Keratinocyte (primary cell): ENCODE measurements at regions not wholly inside any gene's neighbourhood (a gene's known extent, or its start where the extent isn't known, plus 50 kb on each side); places are given as distances from the start of the nearest gene placed in this dataset.

ENCODE experiments used
- DNase-seq: peaks from one replicate; pipeline ENCODE4 v3.0.0-alpha.2; 2011; ENCODE audit warnings: low read depth, missing footprints, low spot score
- FAIRE-seq: peaks from 2 replicates; lab custom pipeline; 2011; peaks lifted over from hg19 to GRCh38; lab: Jason Lieb, UNC
- H2AFZ ChIP-seq: 2 replicates; pipeline ENCODE4 v1.6.0; 2012; ENCODE audit warnings: low read length, control low read depth, inconsistent platforms; ENCODE audit not compliant: control insufficient read depth
- H3K27ac ChIP-seq: 2 replicates; pipeline ENCODE4 v1.5.1; 2011; ENCODE audit warnings: low read length; ENCODE audit not compliant: control insufficient read depth, insufficient read depth
- H3K27me3 ChIP-seq: 3 replicates; pipeline ENCODE4 v1.6.0; 2011; ENCODE audit warnings: low read length; ENCODE audit not compliant: control insufficient read depth, insufficient read depth; ENCODE audit errors: extremely low read depth
- H3K36me3 ChIP-seq, 2 experiments: 2 replicates in 1 of 2; 3 replicates in 1 of 2; pipeline ENCODE4 v1.5.1; 2011; ENCODE audit warnings: low read length in 2 of 2, mild to moderate bottlenecking in 1 of 2; ENCODE audit not compliant: control insufficient read depth in 2 of 2, insufficient read depth in 2 of 2; ENCODE audit errors: extremely low read depth in 1 of 2
- H3K4me1 ChIP-seq: 3 replicates; pipeline ENCODE4 v1.5.1; 2011; ENCODE audit warnings: low read length; ENCODE audit not compliant: control insufficient read depth, insufficient read depth; ENCODE audit errors: extremely low read depth
- H3K4me2 ChIP-seq: 3 replicates; pipeline ENCODE4 v1.6.0; 2011; ENCODE audit warnings: low read depth, low read length; ENCODE audit not compliant: control insufficient read depth, insufficient read depth; ENCODE audit errors: extremely low read depth
- H3K4me3 ChIP-seq, 3 experiments: fragments of 200-600 bp in 1 of 3; sonication (generic) in 1 of 3; 2 replicates in 2 of 3; 3 replicates in 1 of 3; pipeline ENCODE4 v1.5.1; 2011 to 2016; ENCODE audit warnings: low read length in 3 of 3, mild to moderate bottlenecking in 3 of 3, control low read depth in 2 of 3, inconsistent platforms in 1 of 3, low read depth in 1 of 3, mixed read lengths in 1 of 3, mixed run types in 1 of 3, moderate library complexity in 1 of 3; ENCODE audit not compliant: control insufficient read depth in 2 of 3, insufficient read depth in 2 of 3; ENCODE audit errors: extremely low read depth in 1 of 3
- H3K79me2 ChIP-seq: 2 replicates; pipeline ENCODE4 v1.6.0; 2012; ENCODE audit warnings: low read length; ENCODE audit not compliant: control insufficient read depth, insufficient read depth
- H3K9ac ChIP-seq: 3 replicates; pipeline ENCODE4 v1.6.0; 2011; ENCODE audit warnings: low read length; ENCODE audit not compliant: control insufficient read depth, insufficient read depth; ENCODE audit errors: extremely low read depth
- H3K9me1 ChIP-seq: 3 replicates; pipeline ENCODE4 v1.6.0; 2011; ENCODE audit warnings: low read length; ENCODE audit not compliant: control insufficient read depth, insufficient read depth; ENCODE audit errors: extremely low read depth
- H3K9me3 ChIP-seq: 2 replicates; pipeline ENCODE4 v1.5.1; 2012; ENCODE audit warnings: low read depth, low read length; ENCODE audit not compliant: control insufficient read depth
- H4K20me1 ChIP-seq: 3 replicates; pipeline ENCODE4 v1.6.0; 2011; ENCODE audit warnings: low read length; ENCODE audit not compliant: control insufficient read depth, insufficient read depth; ENCODE audit errors: extremely low read depth
- EZH2 ChIP-seq: IDR thresholded peaks from one replicate; pipeline ENCODE4 v1.6.1; 2012; ENCODE audit warnings: inconsistent platforms, mild to moderate bottlenecking, low read length, moderate library complexity
- dilution Hi-C: fragments of 300-500 bp; cut with MboI; formaldehyde crosslinking; loops from one replicate; pipeline ENCODE4 v1.7.0; 2020; ENCODE audit warnings: low sequenced_read_pairs; ENCODE audit not compliant: extremely low pct_ligation_motif_present
- TF ChIP-seq, protein P1 (sequence below), 3 experiments: IDR thresholded peaks in 1 of 3; conservative IDR thresholded peaks in 1 of 3; optimal IDR thresholded peaks in 1 of 3; 2 replicates in 2 of 3; 3 replicates in 1 of 3; pipeline versions ENCODE3 to v1.5.1; 2011; ENCODE audit warnings: low read length in 3 of 3, mild to moderate bottlenecking in 3 of 3, moderate library complexity in 2 of 3, control low read depth in 1 of 3, inconsistent platforms in 1 of 3; ENCODE audit not compliant: insufficient read depth in 2 of 3; ENCODE audit errors: extremely low read depth in 1 of 3

DNA sequence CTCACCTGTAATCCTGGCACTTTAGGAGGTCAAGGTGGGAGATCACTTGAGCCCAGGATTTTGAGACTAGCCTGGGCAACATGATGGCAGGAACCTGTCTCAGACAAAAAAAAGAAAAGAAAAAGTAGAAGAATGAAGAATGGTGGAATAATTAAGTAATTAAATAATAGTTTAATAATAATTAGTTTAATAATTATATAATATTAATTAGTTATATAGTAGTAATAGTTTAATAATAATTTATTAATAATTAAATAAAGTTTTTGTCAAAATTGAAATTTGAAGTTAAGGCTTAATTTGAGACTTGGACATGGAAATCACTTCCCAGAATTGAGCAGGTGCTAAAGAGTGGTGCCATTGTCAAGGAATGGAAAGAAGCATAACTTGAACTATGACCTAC, 52.2 kb upstream of the ABCA12 start:
- Histone ChIP-seq H3K4me2 (no peak overlapping the region), H3K79me2 (no peaks in the 10 kb centered on the region), H3K27ac (no peak overlapping the region), H2AFZ (no peak overlapping the region), H3K4me3 (no peak overlapping the region), H3K4me1 (peaks cover 27% of the 10 kb centered on the region), H3K9me1 (no peaks in the 10 kb centered on the region), H3K9me3 (no peaks in the 10 kb centered on the region), H3K9ac (no peak overlapping the region), H4K20me1 (no peaks in the 10 kb centered on the region), H3K36me3 (no peaks in the 10 kb centered on the region), H3K27me3 (no peaks in the 10 kb centered on the region)
- DNase-seq (no peak), FAIRE-seq (no peak)
- TF ChIP-seq EZH2, result no peak
- TF ChIP-seq, protein P1, sequence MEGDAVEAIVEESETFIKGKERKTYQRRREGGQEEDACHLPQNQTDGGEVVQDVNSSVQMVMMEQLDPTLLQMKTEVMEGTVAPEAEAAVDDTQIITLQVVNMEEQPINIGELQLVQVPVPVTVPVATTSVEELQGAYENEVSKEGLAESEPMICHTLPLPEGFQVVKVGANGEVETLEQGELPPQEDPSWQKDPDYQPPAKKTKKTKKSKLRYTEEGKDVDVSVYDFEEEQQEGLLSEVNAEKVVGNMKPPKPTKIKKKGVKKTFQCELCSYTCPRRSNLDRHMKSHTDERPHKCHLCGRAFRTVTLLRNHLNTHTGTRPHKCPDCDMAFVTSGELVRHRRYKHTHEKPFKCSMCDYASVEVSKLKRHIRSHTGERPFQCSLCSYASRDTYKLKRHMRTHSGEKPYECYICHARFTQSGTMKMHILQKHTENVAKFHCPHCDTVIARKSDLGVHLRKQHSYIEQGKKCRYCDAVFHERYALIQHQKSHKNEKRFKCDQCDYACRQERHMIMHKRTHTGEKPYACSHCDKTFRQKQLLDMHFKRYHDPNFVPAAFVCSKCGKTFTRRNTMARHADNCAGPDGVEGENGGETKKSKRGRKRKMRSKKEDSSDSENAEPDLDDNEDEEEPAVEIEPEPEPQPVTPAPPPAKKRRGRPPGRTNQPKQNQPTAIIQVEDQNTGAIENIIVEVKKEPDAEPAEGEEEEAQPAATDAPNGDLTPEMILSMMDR (optimal IDR thresholded peaks at IDR 0.05 in 1 of 3, IDR thresholded peaks at IDR 0.05 in 1 of 3, conservative IDR thresholded peaks at IDR 0.05 in 1 of 3; ENCODE audit: extremely low read depth in 1 of 3, insufficient read depth in 2 of 3, low read length in 3 of 3), result no peak
- dilution Hi-C loops, result no loop called here

GRCh38 chr2:215189393-215189792, 51.0 kb upstream of the ABCA12 start:
- no peaks in the 10 kb centered on the region for H3K9me1 ChIP-seq
- dilution Hi-C loops, result no loop called here
- no peaks in the 10 kb centered on the region for H3K9me3 ChIP-seq
- TF ChIP-seq, protein P1 (optimal IDR thresholded peaks at IDR 0.05 in 1 of 3, IDR thresholded peaks at IDR 0.05 in 1 of 3, conservative IDR thresholded peaks at IDR 0.05 in 1 of 3; ENCODE audit: extremely low read depth in 1 of 3, insufficient read depth in 2 of 3, low read length in 3 of 3), result peak in 1 of 3 experiments; percentile 22
- TF ChIP-seq EZH2, result no peak
- DNase-seq (peak; percentile 85), FAIRE-seq (peak; percentile 98)
- no peaks in the 10 kb centered on the region for H3K79me2 ChIP-seq
- no peaks in the 10 kb centered on the region for H3K36me3 ChIP-seq
- no peak overlapping the region for H2AFZ ChIP-seq
- H3K27ac ChIP-seq, result peak overlapping the region; percentile 47
- H3K9ac ChIP-seq, result no peak overlapping the region
- H3K4me3 ChIP-seq, result no peak overlapping the region
- H3K4me2 ChIP-seq, result peak overlapping the region; percentile 30
- H3K4me1 ChIP-seq, result peaks cover 27% of the 10 kb centered on the region
- no peaks in the 10 kb centered on the region for H3K27me3 ChIP-seq
- H4K20me1 ChIP-seq, result no peaks in the 10 kb centered on the region
